Muscle layer of colon (tissue), 2 donors: ENCODE measurements at regions not wholly inside any gene's neighbourhood (a gene's known extent, or its start where the extent isn't known, plus 50 kb on each side); places are given as distances from the start of the nearest gene placed in this dataset.

Experiments used
- H3K27ac ChIP-seq: one replicate; pipeline ENCODE4 v1.7.0; 2013; ENCODE audit warnings: low read depth, mild to moderate bottlenecking, low read length, moderate library complexity
- H3K27me3 ChIP-seq, 2 donors: one replicate each; pipeline ENCODE4 v1.7.0; 2013; ENCODE audit warnings: low read length in 2 of 2, mild to moderate bottlenecking in 2 of 2; ENCODE audit not compliant: insufficient read depth in 2 of 2, control insufficient read depth in 1 of 2
- H3K36me3 ChIP-seq: one replicate; pipeline ENCODE4 v1.7.0; 2013; ENCODE audit warnings: mild to moderate bottlenecking, low read length; ENCODE audit not compliant: insufficient read depth
- H3K4me1 ChIP-seq: one replicate; pipeline ENCODE4 v1.7.0; 2013; ENCODE audit warnings: mild to moderate bottlenecking, low read length; ENCODE audit not compliant: insufficient read depth
- H3K4me3 ChIP-seq, 2 donors: one replicate each; pipeline ENCODE4 v1.7.0; 2013; ENCODE audit warnings: low read length in 2 of 2, low read depth in 1 of 2, mild to moderate bottlenecking in 1 of 2, moderate library complexity in 1 of 2
- H3K9ac ChIP-seq: one replicate; pipeline ENCODE4 v1.7.0; 2013; ENCODE audit warnings: low read length
- H3K9me3 ChIP-seq: one replicate; pipeline ENCODE4 v1.7.0; 2013; ENCODE audit warnings: mild to moderate bottlenecking, low read length
- donor health status: abdominal sarcoma.
- donor health status: Adenocarcinoma of cecum.

GRCh38 chr10:20984662-20985061, 87.6 kb upstream of the NEBL start:
- no peaks in the 10 kb centered on the region for H3K9me3 ChIP-seq

GRCh38 chr10:20981419-20981953, 84.4 kb upstream of the NEBL start:
- Histone ChIP-seq H3K36me3 (no peaks in the 10 kb centered on the region), H3K9ac (no peak overlapping the region)

More at GRCh38 chr10:20984662-20985061, 87.6 kb upstream of the NEBL start:
- Histone ChIP-seq H3K9ac (no peak overlapping the region), H3K4me3 (no peak overlapping the region), H3K4me1 (no peaks in the 10 kb centered on the region), H3K36me3 (no peaks in the 10 kb centered on the region), H3K27ac (no peak overlapping the region), H3K27me3 (no peaks in the 10 kb centered on the region)

GRCh38 chr10:20978617-20979016, 81.5 kb upstream of the NEBL start:
- H3K27me3 ChIP-seq, result no peaks in the 10 kb centered on the region
- no peaks in the 10 kb centered on the region for H3K36me3 ChIP-seq
- no peak overlapping the region for H3K27ac ChIP-seq
- no peaks in the 10 kb centered on the region for H3K4me1 ChIP-seq
- H3K9me3 ChIP-seq, result no peaks in the 10 kb centered on the region
- H3K4me3 ChIP-seq, result no peak overlapping the region
- no peak overlapping the region for H3K9ac ChIP-seq

More at GRCh38 chr10:20981419-20981953, 84.4 kb upstream of the NEBL start:
- no peak overlapping the region for H3K27ac ChIP-seq
- H3K27me3 ChIP-seq, result no peaks in the 10 kb centered on the region
- H3K9me3 ChIP-seq, result no peaks in the 10 kb centered on the region
- H3K4me3 ChIP-seq, result no peak overlapping the region
- H3K4me1 ChIP-seq, result no peaks in the 10 kb centered on the region

- Histone ChIP-seq H3K4me1 (no peaks in the 10 kb centered on the region), H3K27me3 (no peaks in the 10 kb centered on the region), H3K36me3 (no peaks in the 10 kb centered on the region), H3K4me3 (no peak overlapping the region), H3K27ac (no peak overlapping the region), H3K9ac (no peak overlapping the region), H3K9me3 (no peaks in the 10 kb centered on the region)
Observed at GRCh38 chr10:20977300-20977699, 80.2 kb upstream of the NEBL start.

- H3K27ac ChIP-seq, result no peak overlapping the region
- H3K9me3 ChIP-seq, result no peaks in the 10 kb centered on the region
- no peak overlapping the region for H3K9ac ChIP-seq
- no peaks in the 10 kb centered on the region for H3K36me3 ChIP-seq
- H3K27me3 ChIP-seq, result no peaks in the 10 kb centered on the region
- H3K4me3 ChIP-seq, result no peak overlapping the region
- no peaks in the 10 kb centered on the region for H3K4me1 ChIP-seq
Observed at GRCh38 chr10:20976891-20977290, 79.8 kb upstream of the NEBL start.

GRCh38 chr10:20976390-20976789, 79.3 kb upstream of the NEBL start:
- Histone ChIP-seq H3K36me3 (no peaks in the 10 kb centered on the region), H3K27ac (no peak overlapping the region), H3K27me3 (no peaks in the 10 kb centered on the region), H3K4me1 (no peaks in the 10 kb centered on the region), H3K4me3 (no peak overlapping the region), H3K9ac (no peak overlapping the region), H3K9me3 (no peaks in the 10 kb centered on the region)

- no peak overlapping the region for H3K27ac ChIP-seq
- H3K36me3 ChIP-seq, result no peaks in the 10 kb centered on the region
- no peaks in the 10 kb centered on the region for H3K4me1 ChIP-seq
- no peaks in the 10 kb centered on the region for H3K27me3 ChIP-seq
- no peak overlapping the region for H3K4me3 ChIP-seq
- H3K9me3 ChIP-seq, result no peaks in the 10 kb centered on the region
- no peak overlapping the region for H3K9ac ChIP-seq
Observed at GRCh38 chr10:20975236-20975635, 78.1 kb upstream of the NEBL start.

GRCh38 chr10:20972925-20973324, 75.8 kb upstream of the NEBL start:
- Histone ChIP-seq H3K27ac (no peak overlapping the region), H3K4me3 (no peak overlapping the region), H3K36me3 (no peaks in the 10 kb centered on the region), H3K27me3 (no peaks in the 10 kb centered on the region), H3K4me1 (no peaks in the 10 kb centered on the region), H3K9me3 (no peaks in the 10 kb centered on the region), H3K9ac (no peak overlapping the region)

- Histone ChIP-seq H3K27ac (no peak overlapping the region), H3K4me3 (no peak overlapping the region), H3K4me1 (no peaks in the 10 kb centered on the region), H3K27me3 (no peaks in the 10 kb centered on the region), H3K36me3 (no peaks in the 10 kb centered on the region), H3K9me3 (no peaks in the 10 kb centered on the region), H3K9ac (no peak overlapping the region)
Observed at GRCh38 chr10:20971901-20972300, 74.8 kb upstream of the NEBL start.

- no peaks in the 10 kb centered on the region for H3K36me3 ChIP-seq
- no peaks in the 10 kb centered on the region for H3K9me3 ChIP-seq
- no peaks in the 10 kb centered on the region for H3K4me1 ChIP-seq
- H3K27me3 ChIP-seq, result no peaks in the 10 kb centered on the region
- no peak overlapping the region for H3K9ac ChIP-seq
- H3K4me3 ChIP-seq, result no peak overlapping the region
- H3K27ac ChIP-seq, result no peak overlapping the region
Observed at GRCh38 chr10:20970708-20971107, 73.6 kb upstream of the NEBL start.

- no peaks in the 10 kb centered on the region for H3K4me1 ChIP-seq
- no peak overlapping the region for H3K27ac ChIP-seq
- H3K9ac ChIP-seq, result no peak overlapping the region
- H3K27me3 ChIP-seq, result no peaks in the 10 kb centered on the region
- no peaks in the 10 kb centered on the region for H3K9me3 ChIP-seq
- no peaks in the 10 kb centered on the region for H3K36me3 ChIP-seq
- H3K4me3 ChIP-seq, result no peak overlapping the region
Observed at GRCh38 chr10:20970044-20970443, 72.9 kb upstream of the NEBL start.

GRCh38 chr10:20966426-20966825, 69.3 kb upstream of the NEBL start:
- H3K4me1 ChIP-seq, result no peaks in the 10 kb centered on the region
- H3K9ac ChIP-seq, result no peak overlapping the region
- H3K27me3 ChIP-seq, result no peaks in the 10 kb centered on the region
- H3K9me3 ChIP-seq, result no peaks in the 10 kb centered on the region
- no peak overlapping the region for H3K4me3 ChIP-seq
- no peak overlapping the region for H3K27ac ChIP-seq
- H3K36me3 ChIP-seq, result no peaks in the 10 kb centered on the region
